Caco-2 (cell line): ENCODE measurements at regions not wholly inside any gene's neighbourhood (a gene's known extent, or its start where the extent isn't known, plus 50 kb on each side); places are given as distances from the start of the nearest gene placed in this dataset.

Experiments
- BruUV-seq: library from RNA; stranded (reverse); fragments of 400-500 nt; replicated peaks from 2 replicates; lab custom pipeline; 2021; lab: Mats Ljungman, UMichigan
- CTCF ChIA-PET: fragments of 300-600 bp; sonication (Branson Sonifier 250); formaldehyde crosslinking; loops from one replicate; lab custom pipeline; 2022; ENCODE audit warnings: antibody characterized with exemption; lab: Charles Lee
- POLR2A ChIA-PET: fragments of 300-600 bp; sonication (Branson Sonifier 250); formaldehyde crosslinking; loops from one replicate; lab custom pipeline; 2022; ENCODE audit warnings: antibody characterized with exemption; lab: Charles Lee
- DNase-seq, 2 experiments: peaks; one replicate each; pipeline versions ENCODE4 v3.0.0 to v3.0.0-alpha.2; 2020 to 2022
- H3K27me3 ChIP-seq: replicated peaks from 2 replicates; pipeline ENCODE4 v1.6.0; 2011; ENCODE audit warnings: low read length; ENCODE audit not compliant: control insufficient read depth, insufficient read depth
- H3K36me3 ChIP-seq: 2 replicates; pipeline ENCODE4 v1.5.1; 2011; ENCODE audit warnings: low read length; ENCODE audit not compliant: control insufficient read depth, insufficient read depth
- H3K4me1 ChIP-seq: fragments of 250-450 bp; sonication (Bioruptor Pico); 2 replicates; pipeline ENCODE4 v1.5.1; 2020; ENCODE audit warnings: mild to moderate bottlenecking
- H3K4me3 ChIP-seq: 2 replicates; pipeline ENCODE4 v1.5.1; 2011; ENCODE audit warnings: low read depth, mild to moderate bottlenecking, control low read depth, low read length
- H3K9me3 ChIP-seq: fragments of 250-450 bp; sonication (Bioruptor Pico); 2 replicates; pipeline ENCODE4 v1.5.1; 2020; ENCODE audit warnings: mild to moderate bottlenecking, moderate library complexity
- H3K27ac Mint-ChIP-seq: one replicate; pipeline ENCODE4 v1.8.0; 2022; ENCODE audit warnings: mixed read lengths; ENCODE audit not compliant: unreplicated experiment
- H3K27me3 Mint-ChIP-seq: one replicate; pipeline ENCODE4 v1.8.0; 2022; ENCODE audit warnings: mixed read lengths; ENCODE audit not compliant: insufficient read depth, unreplicated experiment
- H3K36me3 Mint-ChIP-seq: one replicate; pipeline ENCODE4 v1.8.0; 2022; ENCODE audit warnings: mild to moderate bottlenecking, mixed read lengths; ENCODE audit not compliant: insufficient read depth, unreplicated experiment
- H3K4me1 Mint-ChIP-seq: one replicate; pipeline ENCODE4 v1.8.0; 2022; ENCODE audit warnings: low read depth, mixed read lengths; ENCODE audit not compliant: unreplicated experiment
- H3K4me3 Mint-ChIP-seq: one replicate; pipeline ENCODE4 v1.8.0; 2022; ENCODE audit warnings: mild to moderate bottlenecking, moderate library complexity, mixed read lengths; ENCODE audit not compliant: unreplicated experiment
- H3K9me3 Mint-ChIP-seq: one replicate; pipeline ENCODE4 v1.8.0; 2022; ENCODE audit warnings: mixed read lengths; ENCODE audit not compliant: unreplicated experiment
- intact Hi-C: fragments of 100-400 bp; cut with micrococcal nuclease; formaldehyde crosslinking; loops from one replicate; pipeline ENCODE4 v1.10.0; 2022; ENCODE audit not compliant: unreplicated experiment
- TF ChIP-seq, protein P1 (sequence below), 2 experiments: fragments of 200-600 bp in 1 of 2; IDR thresholded peaks; 1 replicate in 1 of 2; 2 replicates in 1 of 2; pipeline versions ENCODE4 v1.5.1 to v1.8.0; 2011 to 2022; ENCODE audit warnings: antibody characterized with exemption in 1 of 2, control low read depth in 1 of 2, inconsistent platforms in 1 of 2, low read depth in 1 of 2, low read length in 1 of 2, mild to moderate bottlenecking in 1 of 2, moderate library complexity in 1 of 2; ENCODE audit not compliant: insufficient read depth in 1 of 2, severe bottlenecking in 1 of 2, unreplicated experiment in 1 of 2

DNA sequence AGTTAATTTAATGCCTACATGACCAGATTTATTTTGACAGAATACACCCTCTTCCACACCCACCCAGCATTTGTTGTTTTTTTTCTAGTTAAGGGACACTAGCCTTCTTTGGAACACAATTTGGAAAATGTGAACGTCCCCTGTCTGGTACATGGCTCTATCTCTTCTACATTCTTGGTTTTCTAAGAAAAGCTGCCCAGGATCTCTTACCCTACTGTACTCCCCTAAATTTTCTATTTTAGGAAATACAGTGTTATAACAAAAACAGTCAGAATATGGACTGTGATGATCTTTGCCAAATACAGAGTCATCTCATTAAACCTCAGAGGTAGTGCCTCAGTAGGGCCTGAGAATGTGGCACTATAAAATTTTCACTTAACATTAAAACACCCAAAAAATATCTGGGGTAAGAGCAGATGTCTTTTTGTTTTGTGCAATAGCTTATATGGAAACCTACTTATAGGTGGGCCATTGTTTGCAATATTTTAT is 93.1 kb upstream of the SPON1 start:
- Histone ChIP-seq H3K36me3 (no peaks in the 10 kb centered on the region), H3K9me3 (no peaks in the 10 kb centered on the region; the same call in 1 of the 2 replicates), H3K27me3 (no peaks in the 10 kb centered on the region), H3K4me1 (no peaks in the 10 kb centered on the region), H3K4me3 (no peak overlapping the region)
- Mint-ChIP-seq H3K9me3 (no peaks in the 10 kb centered on the region), H3K4me3 (no peak overlapping the region), H3K4me1 (no peaks in the 10 kb centered on the region), H3K27ac (no peak overlapping the region), H3K27me3 (peaks cover 18% of the 10 kb centered on the region), H3K36me3 (no peaks in the 10 kb centered on the region)
- DNase-seq = no peak
- CTCF ChIA-PET = no interaction called here
- no TSS peak for BruUV-seq
- intact Hi-C loops = no loop called here
- TF ChIP-seq, protein P1, sequence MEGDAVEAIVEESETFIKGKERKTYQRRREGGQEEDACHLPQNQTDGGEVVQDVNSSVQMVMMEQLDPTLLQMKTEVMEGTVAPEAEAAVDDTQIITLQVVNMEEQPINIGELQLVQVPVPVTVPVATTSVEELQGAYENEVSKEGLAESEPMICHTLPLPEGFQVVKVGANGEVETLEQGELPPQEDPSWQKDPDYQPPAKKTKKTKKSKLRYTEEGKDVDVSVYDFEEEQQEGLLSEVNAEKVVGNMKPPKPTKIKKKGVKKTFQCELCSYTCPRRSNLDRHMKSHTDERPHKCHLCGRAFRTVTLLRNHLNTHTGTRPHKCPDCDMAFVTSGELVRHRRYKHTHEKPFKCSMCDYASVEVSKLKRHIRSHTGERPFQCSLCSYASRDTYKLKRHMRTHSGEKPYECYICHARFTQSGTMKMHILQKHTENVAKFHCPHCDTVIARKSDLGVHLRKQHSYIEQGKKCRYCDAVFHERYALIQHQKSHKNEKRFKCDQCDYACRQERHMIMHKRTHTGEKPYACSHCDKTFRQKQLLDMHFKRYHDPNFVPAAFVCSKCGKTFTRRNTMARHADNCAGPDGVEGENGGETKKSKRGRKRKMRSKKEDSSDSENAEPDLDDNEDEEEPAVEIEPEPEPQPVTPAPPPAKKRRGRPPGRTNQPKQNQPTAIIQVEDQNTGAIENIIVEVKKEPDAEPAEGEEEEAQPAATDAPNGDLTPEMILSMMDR (IDR thresholded peaks at IDR 0.05; ENCODE audit: insufficient read depth in 1 of 2, low read depth in 1 of 2, low read length in 1 of 2, severe bottlenecking in 1 of 2, unreplicated experiment in 1 of 2) = no peak
- POLR2A ChIA-PET = no interaction called here

DNA sequence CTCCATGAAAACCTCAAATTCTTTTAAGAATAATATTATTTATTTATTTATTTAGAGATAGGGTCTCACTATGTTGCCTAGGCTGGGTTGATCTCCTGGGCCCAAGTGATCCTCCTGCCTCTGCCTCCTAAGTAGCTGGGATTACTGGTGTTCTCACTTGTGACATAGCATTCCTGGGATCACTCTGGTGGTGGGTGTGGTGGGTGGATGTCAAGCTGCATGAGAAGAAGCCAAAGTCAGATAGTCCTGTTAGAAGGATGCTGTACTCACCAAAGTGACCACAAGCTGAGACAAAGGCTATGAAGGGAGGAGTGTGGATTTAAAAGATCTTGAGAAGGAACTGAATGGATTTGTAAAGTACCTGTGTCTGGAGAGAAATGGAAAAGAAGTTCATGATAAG is 87.9 kb upstream of the SPON1 start:
- no peaks in the 10 kb centered on the region for H3K27me3 ChIP-seq
- BruUV-seq = no TSS peak
- H3K9me3 ChIP-seq = no peaks in the 10 kb centered on the region
- H3K4me3 ChIP-seq = no peak overlapping the region
- Mint-ChIP-seq H3K27me3 (peaks cover 15% of the 10 kb centered on the region), H3K27ac (no peak overlapping the region), H3K4me1 (no peaks in the 10 kb centered on the region), H3K4me3 (no peak overlapping the region), H3K9me3 (no peaks in the 10 kb centered on the region), H3K36me3 (no peaks in the 10 kb centered on the region)
- peaks cover 9% of the 10 kb centered on the region; the same call in 1 of the 2 replicates for H3K4me1 ChIP-seq
- ChIA-PET CTCF (no interaction called here), POLR2A (no interaction called here)
- H3K36me3 ChIP-seq = no peaks in the 10 kb centered on the region
- intact Hi-C loops = loop anchor here (5.0 to 10.0 kb wide), 3 partner anchors 33 to 270 kb away; no protein-coding TSS in a partner anchor
- DNase-seq = no peak
- TF ChIP-seq, protein P1 (IDR thresholded peaks at IDR 0.05; ENCODE audit: insufficient read depth in 1 of 2, low read depth in 1 of 2, low read length in 1 of 2, severe bottlenecking in 1 of 2, unreplicated experiment in 1 of 2) = no peak

DNA sequence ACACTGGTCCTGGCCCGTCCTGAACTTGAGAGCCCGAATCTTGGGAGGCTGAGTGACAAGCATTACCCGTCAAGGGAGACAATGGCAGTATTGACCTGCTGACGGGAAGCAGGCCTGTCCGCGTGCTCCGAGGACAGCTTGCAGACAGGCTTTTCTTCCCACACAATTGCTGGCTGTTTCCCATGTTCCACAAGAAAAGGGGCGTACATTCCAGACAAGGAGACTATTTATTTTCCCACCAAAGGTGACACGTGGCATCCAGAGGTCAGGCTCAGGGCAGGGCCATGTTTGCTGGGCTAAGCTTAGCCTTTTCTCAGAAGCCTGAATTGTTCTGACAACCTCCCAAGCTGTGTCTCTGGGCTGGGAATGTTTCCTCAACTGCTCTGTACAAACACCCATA is 86.9 kb upstream of the SPON1 start:
- Histone ChIP-seq H3K36me3 (no peaks in the 10 kb centered on the region), H3K4me1 (peaks cover 9% of the 10 kb centered on the region; the same call in 1 of the 2 replicates), H3K9me3 (no peaks in the 10 kb centered on the region), H3K27me3 (no peaks in the 10 kb centered on the region), H3K4me3 (no peak overlapping the region)
- H3K4me3 Mint-ChIP-seq = no peak overlapping the region
- no peaks in the 10 kb centered on the region for H3K9me3 Mint-ChIP-seq
- POLR2A ChIA-PET = no interaction called here
- TF ChIP-seq, protein P1 (IDR thresholded peaks at IDR 0.05; ENCODE audit: insufficient read depth in 1 of 2, low read depth in 1 of 2, low read length in 1 of 2, severe bottlenecking in 1 of 2, unreplicated experiment in 1 of 2) = no peak
- intact Hi-C loops = loop anchor here (10.0 kb wide), 1 partner anchor 269 kb away; no protein-coding TSS in a partner anchor
- no peaks in the 10 kb centered on the region for H3K36me3 Mint-ChIP-seq
- CTCF ChIA-PET = interaction anchor here (0.6 kb wide), 1 partner anchor 315 kb away, joined by 3 read pairs; no protein-coding TSS in a partner anchor
- H3K4me1 Mint-ChIP-seq = no peaks in the 10 kb centered on the region
- H3K27ac Mint-ChIP-seq = no peak overlapping the region
- peaks cover 12% of the 10 kb centered on the region for H3K27me3 Mint-ChIP-seq
- BruUV-seq = no TSS peak
- peak; percentile 44 to 64 for DNase-seq
